GM12878 (cell line): ENCODE measurements at regions not wholly inside any gene's neighbourhood (a gene's known extent, or its start where the extent isn't known, plus 50 kb on each side); places are given as distances from the start of the nearest gene placed in this dataset.

Source experiments
- ATAC-seq: fragments of 200-7000 bp; cut with Tn5 transposase; 3 replicates; pipeline ENCODE4 v1.9.1; 2020; ENCODE audit warnings: mild to moderate bottlenecking, moderate library complexity
- BruUV-seq: library from RNA; stranded (reverse); fragments of 400-500 nt; replicated peaks from 2 replicates; lab custom pipeline; 2021; lab: Mats Ljungman, UMichigan
- CTCF ChIA-PET: fragments of 300-600 bp; sonication (Branson Sonifier 250); formaldehyde crosslinking; extraction: SDS; loops from one replicate; lab custom pipeline; 2021; ENCODE audit warnings: inconsistent platforms; lab: Yijun Ruan, JAX
- POLR2A ChIA-PET: fragments of 350-600 bp; formaldehyde crosslinking; extraction: SDS; loops from one replicate; lab custom pipeline; 2021; ENCODE audit warnings: inconsistent platforms; lab: Charles Lee
- RAD21 ChIA-PET: fragments of 300-600 bp; sonication (Branson Sonifier 250); formaldehyde crosslinking; loops from one replicate; lab custom pipeline; 2023; ENCODE audit warnings: antibody characterized with exemption; ENCODE audit not compliant: unreplicated experiment; lab: Charles Lee
- SMC1A ChIA-PET: fragments of 300-600 bp; sonication (Branson Sonifier 250); formaldehyde crosslinking; loops from one replicate; lab custom pipeline; 2023; ENCODE audit not compliant: unreplicated experiment, uncharacterized antibody; lab: Charles Lee
- DNase-seq: peaks from one replicate; pipeline ENCODE4 v3.0.0-alpha.2; 2011; ENCODE audit warnings: low read depth, low spot score
- FAIRE-seq: peaks from 3 replicates; lab custom pipeline; 2011; peaks lifted over from hg19 to GRCh38; lab: Jason Lieb, UNC
- H2AFZ ChIP-seq: 2 replicates; pipeline ENCODE4 v1.6.0; 2011; ENCODE audit warnings: low read depth, low read length, control low read depth; ENCODE audit not compliant: control insufficient read depth
- H3K27ac ChIP-seq: 2 replicates; pipeline ENCODE4 v1.5.1; 2011; ENCODE audit warnings: control low read depth; ENCODE audit not compliant: control insufficient read depth, insufficient read depth
- H3K27me3 ChIP-seq, 2 experiments: replicated peaks in 1 of 2; 2 replicates each; pipeline versions ENCODE4 v1.6.0 to v1.6.1; 2011; ENCODE audit warnings: low read length in 1 of 2; ENCODE audit not compliant: control insufficient read depth in 2 of 2, insufficient read depth in 2 of 2
- H3K36me3 ChIP-seq, 2 experiments: 2 replicates each; pipeline ENCODE4 v1.5.1; 2011; ENCODE audit warnings: low read length in 1 of 2; ENCODE audit not compliant: control insufficient read depth in 2 of 2, insufficient read depth in 2 of 2
- H3K4me1 ChIP-seq: 2 replicates; pipeline ENCODE4 v1.6.1; 2011; ENCODE audit warnings: mild to moderate bottlenecking, low read length, moderate library complexity, mixed read lengths; ENCODE audit not compliant: control insufficient read depth, insufficient read depth
- H3K4me2 ChIP-seq: 2 replicates; pipeline ENCODE4 v1.6.0; 2011; ENCODE audit warnings: control low read depth; ENCODE audit not compliant: control insufficient read depth, insufficient read depth
- H3K4me3 ChIP-seq: fragments of 200-600 bp; sonication (generic); 2 replicates; pipeline ENCODE4 v1.5.1; 2016
- H3K79me2 ChIP-seq: 2 replicates; pipeline ENCODE4 v1.6.0; 2011; ENCODE audit warnings: low read length; ENCODE audit not compliant: control insufficient read depth, insufficient read depth
- H3K9ac ChIP-seq: 2 replicates; pipeline ENCODE4 v1.8.0; 2011; ENCODE audit warnings: low read length, control low read depth, mixed read lengths; ENCODE audit not compliant: control insufficient read depth, insufficient read depth
- H3K9me3 ChIP-seq: replicated peaks from 3 replicates; pipeline ENCODE4 v1.5.1; 2011; ENCODE audit warnings: mild to moderate bottlenecking, low read length; ENCODE audit not compliant: control insufficient read depth, insufficient read depth
- H4K20me1 ChIP-seq: 2 replicates; pipeline ENCODE4 v1.6.0; 2011; ENCODE audit not compliant: control insufficient read depth, insufficient read depth
- BHLHE40 ChIP-seq, 2 experiments: fragments of 450-650 bp in 1 of 2; IDR thresholded peaks; 2 replicates each; pipeline ENCODE4 v1.6.1; 2011 to 2017; ENCODE audit warnings: low read depth in 2 of 2, borderline replicate concordance in 1 of 2, improper control_type of control experiment in 1 of 2, low read length in 1 of 2, mild to moderate bottlenecking in 1 of 2
- CEBPB ChIP-seq, 2 experiments: fragments of 150-350 bp in 1 of 2; IDR thresholded peaks; 2 replicates each; pipeline ENCODE4 v1.6.1; 2012 to 2014; ENCODE audit warnings: low read depth in 2 of 2, low read length in 2 of 2, borderline replicate concordance in 1 of 2, inconsistent platforms in 1 of 2
- CREB1 ChIP-seq: IDR thresholded peaks from 2 replicates; pipeline ENCODE4 v1.6.1; 2012; ENCODE audit warnings: low read depth, mild to moderate bottlenecking, inconsistent platforms
- ESRRA ChIP-seq: IDR thresholded peaks from 2 replicates; pipeline ENCODE4 v1.6.1; 2012; ENCODE audit warnings: mild to moderate bottlenecking, low read length, improper control_type of control experiment
- EZH2 ChIP-seq: IDR thresholded peaks from 2 replicates; pipeline ENCODE4 v1.6.1; 2012; ENCODE audit warnings: low read depth, mild to moderate bottlenecking, control low read depth, inconsistent platforms, low read length, borderline replicate concordance; ENCODE audit not compliant: control insufficient read depth
- FOS ChIP-seq: IDR thresholded peaks from 3 replicates; pipeline ENCODE4 v1.6.1; 2011; ENCODE audit warnings: borderline replicate concordance; ENCODE audit not compliant: insufficient read length; ENCODE audit errors: extremely low read depth
- HCFC1 ChIP-seq: fragments of 150-350 bp; IDR thresholded peaks from 2 replicates; pipeline ENCODE4 v1.6.1; 2014; ENCODE audit warnings: low read length
- HDAC6 ChIP-seq: fragments of 200-600 bp; sonication (generic); IDR thresholded peaks from one replicate; pipeline ENCODE4 v1.8.0; 2017; ENCODE audit warnings: antibody characterized with exemption; ENCODE audit not compliant: unreplicated experiment
- IRF4 ChIP-seq: IDR thresholded peaks from 2 replicates; pipeline ENCODE4 v1.6.1; 2011; ENCODE audit warnings: low read depth, low read length
- KAT2A ChIP-seq: conservative IDR thresholded peaks from 2 replicates; pipeline ENCODE4 v1.6.1; 2011; ENCODE audit warnings: low read depth, low read length; ENCODE audit not compliant: control insufficient read depth
- MXI1 ChIP-seq: fragments of 150-350 bp; IDR thresholded peaks from 2 replicates; pipeline ENCODE4 v1.6.1; 2011; ENCODE audit warnings: low read depth, mild to moderate bottlenecking, inconsistent platforms, low read length, improper control_type of control experiment
- NR2C1 ChIP-seq: fragments of 450-650 bp; IDR thresholded peaks from 2 replicates; pipeline ENCODE4 v1.6.1; 2017; ENCODE audit warnings: antibody characterized with exemption, mild to moderate bottlenecking, moderate library complexity
- NR2C2 ChIP-seq: IDR thresholded peaks from 2 replicates; pipeline ENCODE4 v1.6.1; 2011; ENCODE audit warnings: borderline replicate concordance, low read depth; ENCODE audit not compliant: control insufficient read depth, insufficient read length
- NR2F1 ChIP-seq: fragments of 450-650 bp; conservative IDR thresholded peaks from 2 replicates; pipeline ENCODE4 v1.6.1; 2017; ENCODE audit warnings: mild to moderate bottlenecking
- SMAD1 ChIP-seq: fragments of 450-650 bp; IDR thresholded peaks from 2 replicates; pipeline ENCODE4 v1.6.1; 2018; ENCODE audit warnings: mild to moderate bottlenecking, low read depth; ENCODE audit not compliant: partially characterized antibody
- TAF1 ChIP-seq: IDR thresholded peaks from 2 replicates; pipeline ENCODE4 v1.6.1; 2011; ENCODE audit warnings: mild to moderate bottlenecking, low read depth, low read length, borderline replicate concordance
- TCF7 ChIP-seq: IDR thresholded peaks from 2 replicates; pipeline ENCODE4 v1.6.1; 2014; ENCODE audit warnings: antibody characterized with exemption, borderline replicate concordance
- WRNIP1 ChIP-seq: IDR thresholded peaks from 2 replicates; pipeline ENCODE4 v1.6.1; 2011; ENCODE audit warnings: low read depth, low read length, improper control_type of control experiment, borderline replicate concordance
- ZNF207 ChIP-seq: fragments of 450-650 bp; IDR thresholded peaks from 2 replicates; pipeline ENCODE4 v1.6.1; 2014; ENCODE audit warnings: antibody characterized with exemption, mild to moderate bottlenecking, borderline replicate concordance
- ZSCAN29 ChIP-seq: fragments of 450-650 bp; IDR thresholded peaks from 2 replicates; pipeline ENCODE4 v1.6.1; 2017; ENCODE audit warnings: mild to moderate bottlenecking, moderate library complexity
- in situ Hi-C: fragments of 300-500 bp; cut with MboI; formaldehyde crosslinking; loops from 9 replicates; pipeline ENCODE4 v1.14.3; 2018; ENCODE audit warnings: mixed read lengths
- intact Hi-C: fragments of 100-400 bp; cut with micrococcal nuclease; formaldehyde crosslinking; loops from one replicate; pipeline ENCODE4 v1.14.2; 2022; ENCODE audit not compliant: unreplicated experiment
- TF ChIP-seq, protein P1 (sequence below): fragments of 150-350 bp; IDR thresholded peaks from 2 replicates; pipeline ENCODE4 v1.6.1; 2014; ENCODE audit warnings: mild to moderate bottlenecking, low read depth, low read length
- TF ChIP-seq, protein P2 (sequence below): IDR thresholded peaks from 2 replicates; pipeline ENCODE4 v1.6.1; 2012; ENCODE audit warnings: low read depth, low read length, improper control_type of control experiment

DNA sequence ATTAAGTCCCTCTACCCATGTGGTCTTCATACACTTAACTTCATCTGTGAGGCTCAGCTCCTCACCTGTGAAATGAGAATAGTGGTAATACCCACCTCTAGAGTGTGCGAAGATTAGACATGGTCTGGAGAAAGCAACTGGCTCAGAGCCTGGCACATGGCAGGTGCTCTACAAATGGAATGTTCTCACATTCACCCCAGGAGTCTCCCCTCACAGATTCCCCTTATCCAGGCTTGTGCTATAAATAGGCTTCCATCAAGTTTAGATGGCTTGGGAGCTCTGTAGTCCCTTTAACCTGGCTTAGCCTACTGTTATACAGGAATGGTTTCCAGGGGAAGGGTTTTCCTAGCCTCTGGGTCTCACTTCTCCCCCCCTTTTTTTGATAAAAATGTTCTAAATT lies 455.9 kb downstream of the RNF144A start (continued):
- TF ChIP-seq ZNF207: no peak
- TF ChIP-seq BHLHE40 (IDR thresholded peaks at IDR 0.05; ENCODE audit: borderline replicate concordance in 1 of 2, low read depth in 2 of 2, low read length in 1 of 2): no peak
- TF ChIP-seq CEBPB (IDR thresholded peaks at IDR 0.05; ENCODE audit: borderline replicate concordance in 1 of 2, low read depth in 2 of 2, low read length in 2 of 2): no peak
- TF ChIP-seq HCFC1: no peak
- no peak for TF ChIP-seq NR2C2
- TF ChIP-seq NR2F1: no peak
- TF ChIP-seq WRNIP1: no peak
- TF ChIP-seq HDAC6: no peak
- TF ChIP-seq SMAD1: no peak

DNA sequence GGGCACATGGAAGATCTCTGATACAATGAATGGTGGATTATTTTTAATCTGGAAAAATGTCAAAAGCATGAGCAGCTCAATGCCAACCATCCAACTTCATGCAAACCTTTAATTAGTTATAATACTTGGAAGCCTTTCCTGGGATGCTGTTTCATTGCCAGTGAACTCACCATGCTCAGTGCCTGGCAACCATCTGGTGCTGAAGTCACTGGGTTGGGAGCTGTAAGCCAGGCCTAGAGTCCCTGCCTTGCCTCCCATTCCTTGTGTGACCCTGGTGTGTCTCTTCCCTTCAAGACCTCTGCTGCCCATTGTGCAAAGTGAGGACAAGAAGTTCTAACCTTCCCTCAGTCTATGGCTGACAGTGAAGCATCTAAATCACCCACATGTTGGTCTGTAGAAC lies 458.7 kb downstream of the RNF144A start:
- H2AFZ ChIP-seq: no peak overlapping the region
- no TSS peak for BruUV-seq
- in situ Hi-C loops: no loop called here
- no peak overlapping the region for H3K4me2 ChIP-seq
- no peak overlapping the region for H3K4me3 ChIP-seq
- RAD21 ChIA-PET: no interaction called here
- intact Hi-C loops: no loop called here
- H3K9ac ChIP-seq: no peak overlapping the region
- H3K9me3 ChIP-seq: no peaks in the 10 kb centered on the region
- no peak for ATAC-seq
- CTCF ChIA-PET: no interaction called here
- POLR2A ChIA-PET: no interaction called here
- DNase-seq: no peak
- H3K79me2 ChIP-seq: no peaks in the 10 kb centered on the region
- no peak overlapping the region for H3K27ac ChIP-seq
- no peak for FAIRE-seq
- H4K20me1 ChIP-seq: no peaks in the 10 kb centered on the region
- H3K27me3 ChIP-seq: no peaks in the 10 kb centered on the region
- no peaks in the 10 kb centered on the region for H3K4me1 ChIP-seq
- H3K36me3 ChIP-seq: no peaks in the 10 kb centered on the region
- SMC1A ChIA-PET: no interaction called here
- TF ChIP-seq, protein P1, sequence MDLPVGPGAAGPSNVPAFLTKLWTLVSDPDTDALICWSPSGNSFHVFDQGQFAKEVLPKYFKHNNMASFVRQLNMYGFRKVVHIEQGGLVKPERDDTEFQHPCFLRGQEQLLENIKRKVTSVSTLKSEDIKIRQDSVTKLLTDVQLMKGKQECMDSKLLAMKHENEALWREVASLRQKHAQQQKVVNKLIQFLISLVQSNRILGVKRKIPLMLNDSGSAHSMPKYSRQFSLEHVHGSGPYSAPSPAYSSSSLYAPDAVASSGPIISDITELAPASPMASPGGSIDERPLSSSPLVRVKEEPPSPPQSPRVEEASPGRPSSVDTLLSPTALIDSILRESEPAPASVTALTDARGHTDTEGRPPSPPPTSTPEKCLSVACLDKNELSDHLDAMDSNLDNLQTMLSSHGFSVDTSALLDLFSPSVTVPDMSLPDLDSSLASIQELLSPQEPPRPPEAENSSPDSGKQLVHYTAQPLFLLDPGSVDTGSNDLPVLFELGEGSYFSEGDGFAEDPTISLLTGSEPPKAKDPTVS: no peak
- TF ChIP-seq KAT2A (no peak), TAF1 (no peak), IRF4 (no peak), MXI1 (no peak), CEBPB (IDR thresholded peaks at IDR 0.05; ENCODE audit: borderline replicate concordance in 1 of 2, low read depth in 2 of 2, low read length in 2 of 2) (no peak), ZSCAN29 (no peak), EZH2 (no peak), TCF7 (no peak), NR2C1 (no peak), ESRRA (no peak), CREB1 (no peak), FOS (no peak)
- TF ChIP-seq, protein P2, sequence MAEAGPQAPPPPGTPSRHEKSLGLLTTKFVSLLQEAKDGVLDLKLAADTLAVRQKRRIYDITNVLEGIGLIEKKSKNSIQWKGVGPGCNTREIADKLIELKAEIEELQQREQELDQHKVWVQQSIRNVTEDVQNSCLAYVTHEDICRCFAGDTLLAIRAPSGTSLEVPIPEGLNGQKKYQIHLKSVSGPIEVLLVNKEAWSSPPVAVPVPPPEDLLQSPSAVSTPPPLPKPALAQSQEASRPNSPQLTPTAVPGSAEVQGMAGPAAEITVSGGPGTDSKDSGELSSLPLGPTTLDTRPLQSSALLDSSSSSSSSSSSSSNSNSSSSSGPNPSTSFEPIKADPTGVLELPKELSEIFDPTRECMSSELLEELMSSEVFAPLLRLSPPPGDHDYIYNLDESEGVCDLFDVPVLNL: no peak
